K562 (cell line): ENCODE measurements at regions not wholly inside any gene's neighbourhood (a gene's known extent, or its start where the extent isn't known, plus 50 kb on each side); places are given as distances from the start of the nearest gene placed in this dataset.

Experiments used
- CEBPZ ChIP-seq: fragments of 150-350 bp; IDR thresholded peaks from 2 replicates; pipeline ENCODE4 v1.6.1; 2014; ENCODE audit warnings: low read depth, mild to moderate bottlenecking, low read length, borderline replicate concordance
- CTBP1 ChIP-seq: fragments of 450-650 bp; IDR thresholded peaks from 2 replicates; pipeline ENCODE4 v1.6.1; 2016; ENCODE audit warnings: borderline replicate concordance
- E4F1 ChIP-seq: fragments of 250-450 bp; sonication (Bioruptor Pico); IDR thresholded peaks from 2 replicates; pipeline ENCODE4 v1.5.0; 2021; ENCODE audit warnings: mild to moderate bottlenecking, borderline replicate concordance
- FOXJ2 ChIP-seq: fragments of 200-800 bp; sonication (Bioruptor generic); IDR thresholded peaks from 2 replicates; pipeline ENCODE4 v1.6.1; 2016; ENCODE audit warnings: missing genetic modification characterization, missing compliant biosample characterization
- HES1 ChIP-seq: fragments of 450-650 bp; IDR thresholded peaks from 2 replicates; pipeline ENCODE4 v1.6.1; 2016; ENCODE audit warnings: low read depth, mild to moderate bottlenecking, moderate library complexity
- HNRNPLL ChIP-seq: fragments of 200-400 bp; formaldehyde crosslinking; IDR thresholded peaks from 2 replicates; pipeline ENCODE4 v1.6.1; 2017; ENCODE audit warnings: low read length, low read depth, mild to moderate bottlenecking; ENCODE audit not compliant: poor library complexity, severe bottlenecking
- MEF2D ChIP-seq: conservative IDR thresholded peaks from 2 replicates; pipeline ENCODE4 v1.6.1; 2016; ENCODE audit warnings: low read depth, missing genetic modification characterization, missing compliant biosample characterization
- MTA3 ChIP-seq: fragments of 450-650 bp; formaldehyde crosslinking; IDR thresholded peaks from 2 replicates; pipeline ENCODE4 v1.6.1; 2017; ENCODE audit warnings: mild to moderate bottlenecking, borderline replicate concordance
- NCOR1 ChIP-seq: fragments of 450-650 bp; IDR thresholded peaks from 2 replicates; pipeline ENCODE4 v1.6.1; 2016; ENCODE audit warnings: mild to moderate bottlenecking, moderate library complexity
- NFRKB ChIP-seq: fragments of 450-650 bp; IDR thresholded peaks from 2 replicates; pipeline ENCODE4 v1.6.1; 2016; ENCODE audit warnings: low read depth
- PREB ChIP-seq: sonication (generic); formaldehyde crosslinking; IDR thresholded peaks from 2 replicates; pipeline ENCODE4 v1.8.1; 2023; ENCODE audit warnings: mild to moderate bottlenecking, missing genetic modification reagents
- SAP30 ChIP-seq: fragments of 200-600 bp; sonication (generic); IDR thresholded peaks from 2 replicates; pipeline ENCODE4 v1.6.1; 2012; ENCODE audit warnings: borderline replicate concordance, low read depth, mild to moderate bottlenecking, moderate library complexity, low read length, control low read depth, inconsistent platforms; ENCODE audit not compliant: insufficient read depth, poor library complexity, severe bottlenecking
- ZNF764 ChIP-seq: fragments of 250-450 bp; sonication (Bioruptor Pico); IDR thresholded peaks from 2 replicates; pipeline ENCODE4 v1.4.0; 2020; ENCODE audit warnings: low read depth, mild to moderate bottlenecking, moderate library complexity
- TF ChIP-seq, protein P1 (sequence below): fragments of 250-450 bp; sonication (Bioruptor Pico); IDR thresholded peaks from 2 replicates; pipeline ENCODE4 v1.8.0; 2022; ENCODE audit warnings: inconsistent platforms
- TF ChIP-seq, protein P2 (sequence below): sonication (generic); formaldehyde crosslinking; IDR thresholded peaks from 2 replicates; pipeline ENCODE4 v1.8.1; 2023; ENCODE audit warnings: mild to moderate bottlenecking, missing genetic modification reagents

DNA sequence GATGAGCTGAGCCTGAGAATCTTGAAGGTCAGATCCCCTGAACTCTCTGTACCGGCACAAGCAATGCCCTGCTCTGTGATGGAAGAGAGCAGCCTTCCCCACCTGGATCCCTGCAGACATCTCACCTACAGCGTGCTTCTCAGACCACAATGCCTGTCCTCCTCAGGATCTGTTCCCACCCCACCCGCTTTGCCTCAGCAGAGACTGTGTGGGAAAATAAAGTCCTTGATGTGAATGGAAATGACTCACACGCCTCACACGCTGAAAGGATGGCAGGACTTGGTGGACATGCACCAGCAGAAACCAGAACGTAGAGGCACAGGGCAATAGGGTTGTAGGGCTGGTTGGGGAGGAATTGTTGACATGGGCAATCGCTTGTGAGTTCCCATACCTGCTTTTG lies 117.9 kb upstream of the POU3F3 start (continued):
- TF ChIP-seq CEBPZ = no peak
- TF ChIP-seq MEF2D (tag) = no peak
- no peak for TF ChIP-seq CTBP1
- no peak for TF ChIP-seq HES1
- no peak for TF ChIP-seq NCOR1
- TF ChIP-seq HNRNPLL = no peak
- TF ChIP-seq PREB (CRISPR knock-in tag) = no peak
- TF ChIP-seq, protein P1, sequence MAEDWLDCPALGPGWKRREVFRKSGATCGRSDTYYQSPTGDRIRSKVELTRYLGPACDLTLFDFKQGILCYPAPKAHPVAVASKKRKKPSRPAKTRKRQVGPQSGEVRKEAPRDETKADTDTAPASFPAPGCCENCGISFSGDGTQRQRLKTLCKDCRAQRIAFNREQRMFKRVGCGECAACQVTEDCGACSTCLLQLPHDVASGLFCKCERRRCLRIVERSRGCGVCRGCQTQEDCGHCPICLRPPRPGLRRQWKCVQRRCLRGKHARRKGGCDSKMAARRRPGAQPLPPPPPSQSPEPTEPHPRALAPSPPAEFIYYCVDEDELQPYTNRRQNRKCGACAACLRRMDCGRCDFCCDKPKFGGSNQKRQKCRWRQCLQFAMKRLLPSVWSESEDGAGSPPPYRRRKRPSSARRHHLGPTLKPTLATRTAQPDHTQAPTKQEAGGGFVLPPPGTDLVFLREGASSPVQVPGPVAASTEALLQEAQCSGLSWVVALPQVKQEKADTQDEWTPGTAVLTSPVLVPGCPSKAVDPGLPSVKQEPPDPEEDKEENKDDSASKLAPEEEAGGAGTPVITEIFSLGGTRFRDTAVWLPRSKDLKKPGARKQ (CRISPR knock-in tag) = no peak
- no peak for TF ChIP-seq ZNF764
- no peak for TF ChIP-seq MTA3
- no peak for TF ChIP-seq NFRKB
- TF ChIP-seq FOXJ2 (tag) = no peak
- TF ChIP-seq SAP30 = no peak
- TF ChIP-seq, protein P2, sequence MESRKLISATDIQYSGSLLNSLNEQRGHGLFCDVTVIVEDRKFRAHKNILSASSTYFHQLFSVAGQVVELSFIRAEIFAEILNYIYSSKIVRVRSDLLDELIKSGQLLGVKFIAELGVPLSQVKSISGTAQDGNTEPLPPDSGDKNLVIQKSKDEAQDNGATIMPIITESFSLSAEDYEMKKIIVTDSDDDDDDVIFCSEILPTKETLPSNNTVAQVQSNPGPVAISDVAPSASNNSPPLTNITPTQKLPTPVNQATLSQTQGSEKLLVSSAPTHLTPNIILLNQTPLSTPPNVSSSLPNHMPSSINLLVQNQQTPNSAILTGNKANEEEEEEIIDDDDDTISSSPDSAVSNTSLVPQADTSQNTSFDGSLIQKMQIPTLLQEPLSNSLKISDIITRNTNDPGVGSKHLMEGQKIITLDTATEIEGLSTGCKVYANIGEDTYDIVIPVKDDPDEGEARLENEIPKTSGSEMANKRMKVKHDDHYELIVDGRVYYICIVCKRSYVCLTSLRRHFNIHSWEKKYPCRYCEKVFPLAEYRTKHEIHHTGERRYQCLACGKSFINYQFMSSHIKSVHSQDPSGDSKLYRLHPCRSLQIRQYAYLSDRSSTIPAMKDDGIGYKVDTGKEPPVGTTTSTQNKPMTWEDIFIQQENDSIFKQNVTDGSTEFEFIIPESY (CRISPR knock-in tag) = no peak
- no peak for TF ChIP-seq E4F1
